ENCODE measurements at regions not wholly inside any gene's neighbourhood (a gene's known extent, or its start where the extent isn't known, plus 50 kb on each side); places are given as distances from the start of the nearest gene placed in this dataset.

GRCh38 chr3:153001210-153002078 lies 160.6 kb upstream of the RAP2B start:
- WGBS, 2 donors = 39 to 53% methylated on average over 4 of the region's 4 CpGs

GRCh38 chr3:153003441-153003840 lies 158.6 kb upstream of the RAP2B start:
- Histone ChIP-seq H3K36me3 (ENCODE audit: control insufficient read depth in 2 of 2, insufficient read depth in 2 of 2, low read length in 1 of 2) (no peaks in the 10 kb centered on the region), H3K4me1 (ENCODE audit: control insufficient read depth in 2 of 2, insufficient read depth in 2 of 2, low read length in 1 of 2) (no peaks in the 10 kb centered on the region), H3K4me3 (ENCODE audit: low read depth in 1 of 2, low read length in 2 of 2) (no peak overlapping the region), H3K27ac (ENCODE audit: low read depth in 2 of 2, low read length in 1 of 2) (no peak overlapping the region), H3K27me3 (ENCODE audit: control insufficient read depth in 1 of 2, insufficient read depth in 2 of 2, low read length in 2 of 2) (no peaks in the 10 kb centered on the region), H3K9me3 (ENCODE audit: control insufficient read depth in 2 of 2, insufficient read depth in 1 of 2, low read depth in 1 of 2, low read length in 1 of 2) (no peaks in the 10 kb centered on the region)
- WGBS, 2 donors = 62 to 81% methylated on average over 2 of the region's 2 CpGs

More at GRCh38 chr3:153001210-153002078, 160.6 kb upstream of the RAP2B start:
- H3K4me1 ChIP-seq (ENCODE audit: control insufficient read depth in 2 of 2, insufficient read depth in 2 of 2, low read length in 1 of 2) = no peaks in the 10 kb centered on the region
- no peaks in the 10 kb centered on the region for H3K9me3 ChIP-seq (ENCODE audit: control insufficient read depth in 2 of 2, insufficient read depth in 1 of 2, low read depth in 1 of 2, low read length in 1 of 2)
- no peaks in the 10 kb centered on the region for H3K36me3 ChIP-seq (ENCODE audit: control insufficient read depth in 2 of 2, insufficient read depth in 2 of 2, low read length in 1 of 2)
- H3K4me3 ChIP-seq (ENCODE audit: low read depth in 1 of 2, low read length in 2 of 2) = no peak overlapping the region
- H3K27me3 ChIP-seq (ENCODE audit: control insufficient read depth in 1 of 2, insufficient read depth in 2 of 2, low read length in 2 of 2) = no peaks in the 10 kb centered on the region
- no peak overlapping the region for H3K27ac ChIP-seq (ENCODE audit: low read depth in 2 of 2, low read length in 1 of 2)

DNA sequence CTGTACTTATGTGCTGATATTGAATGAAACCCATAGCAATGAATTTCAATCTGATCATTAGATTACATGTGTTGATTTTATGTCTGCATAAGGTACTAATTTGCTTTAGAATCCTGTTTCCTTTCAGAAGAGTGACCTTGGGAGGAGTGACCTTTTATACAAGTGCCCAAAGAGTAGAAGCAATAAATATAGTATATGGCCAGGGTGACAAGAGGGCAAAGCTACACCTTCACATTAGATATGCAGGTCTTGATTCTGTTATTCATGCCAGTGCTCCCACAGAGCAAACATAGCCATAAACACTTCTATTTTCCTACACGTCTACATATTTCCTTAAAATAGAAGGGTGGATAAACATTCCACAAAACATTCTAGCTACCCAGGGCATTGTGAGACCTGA lies 158.2 kb upstream of the RAP2B start:
- Histone ChIP-seq H3K27ac (ENCODE audit: low read depth in 2 of 2, low read length in 1 of 2) (no peak overlapping the region), H3K27me3 (ENCODE audit: control insufficient read depth in 1 of 2, insufficient read depth in 2 of 2, low read length in 2 of 2) (no peaks in the 10 kb centered on the region), H3K4me1 (ENCODE audit: control insufficient read depth in 2 of 2, insufficient read depth in 2 of 2, low read length in 1 of 2) (no peaks in the 10 kb centered on the region), H3K9me3 (ENCODE audit: control insufficient read depth in 2 of 2, insufficient read depth in 1 of 2, low read depth in 1 of 2, low read length in 1 of 2) (no peaks in the 10 kb centered on the region), H3K36me3 (ENCODE audit: control insufficient read depth in 2 of 2, insufficient read depth in 2 of 2, low read length in 1 of 2) (no peaks in the 10 kb centered on the region), H3K4me3 (ENCODE audit: low read depth in 1 of 2, low read length in 2 of 2) (no peak overlapping the region)
- 74 to 78% methylated on average over 1 of the region's 1 CpG for WGBS, 2 donors

DNA sequence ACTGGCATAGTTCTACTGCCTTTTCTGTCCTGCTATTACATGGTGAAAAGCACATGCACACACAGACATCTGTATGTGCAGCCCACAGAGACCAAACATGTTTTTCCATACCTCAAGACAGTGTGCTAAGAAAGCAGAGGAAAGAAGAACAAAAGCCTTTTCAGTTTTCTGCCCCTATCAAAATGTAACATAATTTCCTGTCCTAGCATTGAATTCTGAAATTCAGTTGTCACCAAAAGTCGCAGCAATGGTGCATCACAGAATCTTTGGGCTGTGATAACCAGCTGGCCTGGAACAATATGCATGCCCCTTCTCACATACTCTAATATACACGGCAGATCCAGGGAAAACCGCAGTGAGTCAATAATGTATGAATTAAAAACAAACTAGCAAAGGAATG lies 153.8 kb upstream of the RAP2B start:
- H3K4me3 ChIP-seq (ENCODE audit: low read depth in 1 of 2, low read length in 2 of 2) = no peak overlapping the region
- no peaks in the 10 kb centered on the region for H3K36me3 ChIP-seq (ENCODE audit: control insufficient read depth in 2 of 2, insufficient read depth in 2 of 2, low read length in 1 of 2)
- 80 to 86% methylated on average over 3 of the region's 3 CpGs for WGBS, 2 donors
- H3K27ac ChIP-seq (ENCODE audit: low read depth in 2 of 2, low read length in 1 of 2) = no peak overlapping the region
- H3K9me3 ChIP-seq (ENCODE audit: control insufficient read depth in 2 of 2, insufficient read depth in 1 of 2, low read depth in 1 of 2, low read length in 1 of 2) = no peaks in the 10 kb centered on the region
- no peaks in the 10 kb centered on the region for H3K27me3 ChIP-seq (ENCODE audit: control insufficient read depth in 1 of 2, insufficient read depth in 2 of 2, low read length in 2 of 2)
- no peaks in the 10 kb centered on the region for H3K4me1 ChIP-seq (ENCODE audit: control insufficient read depth in 2 of 2, insufficient read depth in 2 of 2, low read length in 1 of 2)

GRCh38 chr3:153023896-153024295 lies 138.1 kb upstream of the RAP2B start:
- H3K27ac ChIP-seq (ENCODE audit: low read depth in 2 of 2, low read length in 1 of 2) = no peak overlapping the region
- WGBS, 2 donors = 78% methylated on average over 5 of the region's 5 CpGs
- H3K4me3 ChIP-seq (ENCODE audit: low read depth in 1 of 2, low read length in 2 of 2) = no peak overlapping the region
- H3K36me3 ChIP-seq (ENCODE audit: control insufficient read depth in 2 of 2, insufficient read depth in 2 of 2, low read length in 1 of 2) = no peaks in the 10 kb centered on the region
- H3K9me3 ChIP-seq (ENCODE audit: control insufficient read depth in 2 of 2, insufficient read depth in 1 of 2, low read depth in 1 of 2, low read length in 1 of 2) = no peaks in the 10 kb centered on the region
- H3K27me3 ChIP-seq (ENCODE audit: control insufficient read depth in 1 of 2, insufficient read depth in 2 of 2, low read length in 2 of 2) = no peaks in the 10 kb centered on the region
- no peaks in the 10 kb centered on the region for H3K4me1 ChIP-seq (ENCODE audit: control insufficient read depth in 2 of 2, insufficient read depth in 2 of 2, low read length in 1 of 2)

DNA sequence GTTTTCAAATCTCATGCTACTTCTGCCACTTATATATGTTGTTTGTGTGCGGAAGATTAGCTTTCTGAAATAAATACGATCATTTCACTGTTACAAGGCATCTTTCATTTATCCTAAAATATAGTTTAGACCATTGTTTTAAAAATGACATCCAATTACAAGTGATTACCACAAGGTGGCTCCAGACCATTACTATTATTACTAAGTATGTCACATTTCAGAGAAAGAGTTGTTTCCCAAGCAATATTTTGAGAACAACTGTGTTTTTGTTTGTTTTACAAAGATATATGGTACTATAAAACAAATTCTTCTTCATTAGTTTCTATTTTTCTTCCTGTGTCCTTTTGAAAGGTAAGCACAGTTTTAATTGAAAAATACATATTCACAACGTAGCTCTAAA lies 136.0 kb upstream of the RAP2B start:
- WGBS, 2 donors = 55 to 62% methylated on average over 3 of the region's 3 CpGs
- Histone ChIP-seq H3K9me3 (ENCODE audit: control insufficient read depth in 2 of 2, insufficient read depth in 1 of 2, low read depth in 1 of 2, low read length in 1 of 2) (no peaks in the 10 kb centered on the region), H3K27ac (ENCODE audit: low read depth in 2 of 2, low read length in 1 of 2) (no peak overlapping the region), H3K36me3 (ENCODE audit: control insufficient read depth in 2 of 2, insufficient read depth in 2 of 2, low read length in 1 of 2) (no peaks in the 10 kb centered on the region), H3K4me3 (ENCODE audit: low read depth in 1 of 2, low read length in 2 of 2) (no peak overlapping the region), H3K4me1 (ENCODE audit: control insufficient read depth in 2 of 2, insufficient read depth in 2 of 2, low read length in 1 of 2) (no peaks in the 10 kb centered on the region), H3K27me3 (ENCODE audit: control insufficient read depth in 1 of 2, insufficient read depth in 2 of 2, low read length in 2 of 2) (no peaks in the 10 kb centered on the region)

DNA sequence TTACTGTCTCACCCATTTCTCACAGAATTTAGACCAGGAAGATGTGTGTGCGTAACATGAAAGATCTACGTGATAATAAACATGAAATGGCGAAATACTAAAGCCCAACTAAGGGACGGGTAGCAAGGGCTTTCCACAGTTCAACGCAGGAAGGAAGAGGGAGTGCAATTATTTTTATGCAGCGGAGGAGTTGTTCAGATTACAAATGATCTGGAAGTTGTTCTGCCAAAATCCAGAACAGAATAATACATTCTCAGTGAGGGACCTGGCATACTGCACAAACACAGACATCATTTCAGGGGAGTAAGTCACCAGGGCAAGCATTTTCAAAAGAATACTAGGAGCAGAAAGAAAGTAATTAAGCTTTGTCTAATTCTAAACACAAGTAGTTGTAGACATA lies 133.6 kb upstream of the RAP2B start:
- no peaks in the 10 kb centered on the region for H3K9me3 ChIP-seq (ENCODE audit: control insufficient read depth in 2 of 2, insufficient read depth in 1 of 2, low read depth in 1 of 2, low read length in 1 of 2)
- H3K27ac ChIP-seq (ENCODE audit: low read depth in 2 of 2, low read length in 1 of 2) = no peak overlapping the region
- no peaks in the 10 kb centered on the region for H3K36me3 ChIP-seq (ENCODE audit: control insufficient read depth in 2 of 2, insufficient read depth in 2 of 2, low read length in 1 of 2)
- H3K4me3 ChIP-seq (ENCODE audit: low read depth in 1 of 2, low read length in 2 of 2) = no peak overlapping the region
- 44 to 45% methylated on average over 6 of the region's 6 CpGs for WGBS, 2 donors
- no peaks in the 10 kb centered on the region for H3K27me3 ChIP-seq (ENCODE audit: control insufficient read depth in 1 of 2, insufficient read depth in 2 of 2, low read length in 2 of 2)
- no peaks in the 10 kb centered on the region for H3K4me1 ChIP-seq (ENCODE audit: control insufficient read depth in 2 of 2, insufficient read depth in 2 of 2, low read length in 1 of 2)

GRCh38 chr3:153029350-153029749 lies 132.7 kb upstream of the RAP2B start:
- H3K27me3 ChIP-seq (ENCODE audit: control insufficient read depth in 1 of 2, insufficient read depth in 2 of 2, low read length in 2 of 2) = no peaks in the 10 kb centered on the region
- H3K9me3 ChIP-seq (ENCODE audit: control insufficient read depth in 2 of 2, insufficient read depth in 1 of 2, low read depth in 1 of 2, low read length in 1 of 2) = no peaks in the 10 kb centered on the region
- H3K27ac ChIP-seq (ENCODE audit: low read depth in 2 of 2, low read length in 1 of 2) = no peak overlapping the region
- H3K4me1 ChIP-seq (ENCODE audit: control insufficient read depth in 2 of 2, insufficient read depth in 2 of 2, low read length in 1 of 2) = no peaks in the 10 kb centered on the region
- 33 to 55% methylated on average over 6 of the region's 6 CpGs for WGBS, 2 donors
- no peak overlapping the region for H3K4me3 ChIP-seq (ENCODE audit: low read depth in 1 of 2, low read length in 2 of 2)
- no peaks in the 10 kb centered on the region for H3K36me3 ChIP-seq (ENCODE audit: control insufficient read depth in 2 of 2, insufficient read depth in 2 of 2, low read length in 1 of 2)

DNA sequence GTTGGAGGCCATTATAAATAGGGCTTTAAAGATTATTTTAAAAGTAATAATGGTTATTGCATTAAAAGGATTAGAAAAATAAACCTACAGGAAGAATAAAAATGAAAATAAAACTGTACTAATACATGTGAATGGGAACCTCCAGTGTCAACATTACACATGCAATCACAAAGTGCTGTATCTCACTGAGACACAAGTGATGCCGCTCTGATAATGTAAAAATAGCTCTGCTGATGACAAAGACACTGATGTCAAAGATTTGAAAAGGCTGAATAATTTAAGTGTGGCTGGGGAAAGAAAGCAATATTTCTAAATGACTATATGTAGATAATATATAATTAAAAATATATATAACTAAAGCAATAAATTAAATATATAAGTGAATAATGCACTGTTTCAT lies 129.1 kb upstream of the RAP2B start:
- Histone ChIP-seq H3K27me3 (ENCODE audit: control insufficient read depth in 1 of 2, insufficient read depth in 2 of 2, low read length in 2 of 2) (no peaks in the 10 kb centered on the region), H3K4me3 (ENCODE audit: low read depth in 1 of 2, low read length in 2 of 2) (no peak overlapping the region), H3K36me3 (ENCODE audit: control insufficient read depth in 2 of 2, insufficient read depth in 2 of 2, low read length in 1 of 2) (no peaks in the 10 kb centered on the region), H3K9me3 (ENCODE audit: control insufficient read depth in 2 of 2, insufficient read depth in 1 of 2, low read depth in 1 of 2, low read length in 1 of 2) (no peaks in the 10 kb centered on the region), H3K4me1 (ENCODE audit: control insufficient read depth in 2 of 2, insufficient read depth in 2 of 2, low read length in 1 of 2) (no peaks in the 10 kb centered on the region), H3K27ac (ENCODE audit: low read depth in 2 of 2, low read length in 1 of 2) (no peak overlapping the region)
- WGBS, 2 donors = 75 to 90% methylated on average over 1 of the region's 1 CpG

- no peak overlapping the region for H3K27ac ChIP-seq (ENCODE audit: low read depth in 2 of 2, low read length in 1 of 2)
- H3K36me3 ChIP-seq (ENCODE audit: control insufficient read depth in 2 of 2, insufficient read depth in 2 of 2, low read length in 1 of 2) = no peaks in the 10 kb centered on the region
- no peaks in the 10 kb centered on the region for H3K4me1 ChIP-seq (ENCODE audit: control insufficient read depth in 2 of 2, insufficient read depth in 2 of 2, low read length in 1 of 2)
- no peaks in the 10 kb centered on the region for H3K27me3 ChIP-seq (ENCODE audit: control insufficient read depth in 1 of 2, insufficient read depth in 2 of 2, low read length in 2 of 2)
- WGBS, 2 donors = 81 to 89% methylated on average over 2 of the region's 2 CpGs
- H3K4me3 ChIP-seq (ENCODE audit: low read depth in 1 of 2, low read length in 2 of 2) = no peak overlapping the region
- no peaks in the 10 kb centered on the region for H3K9me3 ChIP-seq (ENCODE audit: control insufficient read depth in 2 of 2, insufficient read depth in 1 of 2, low read depth in 1 of 2, low read length in 1 of 2)
Measured at GRCh38 chr3:153036846-153037245, 125.2 kb upstream of the RAP2B start.
